ENCODE measurements at regions not wholly inside any gene's neighbourhood (a gene's known extent, or its start where the extent isn't known, plus 50 kb on each side); places are given as distances from the start of the nearest gene placed in this dataset.

DNA sequence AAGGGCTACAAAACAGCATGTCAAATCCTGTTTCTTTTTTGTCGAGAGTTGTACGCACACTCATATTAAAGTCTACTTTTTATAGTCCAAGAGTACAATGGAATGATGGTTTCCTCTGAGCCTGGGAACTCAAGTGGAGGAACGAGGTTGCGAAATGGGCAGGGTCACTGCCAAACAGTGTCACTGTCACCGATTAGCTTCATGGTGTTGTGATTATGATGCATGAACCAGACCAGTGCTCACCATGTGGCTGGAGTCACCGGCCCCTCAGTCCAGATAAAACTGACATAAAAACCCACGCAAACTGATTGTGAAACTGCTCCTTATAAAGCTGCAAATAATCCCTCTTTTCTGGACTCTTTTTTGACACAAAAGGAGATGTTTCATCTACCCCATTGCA, 122.0 kb downstream of the COPS8 start:
- TF ChIP-seq, protein P1, sequence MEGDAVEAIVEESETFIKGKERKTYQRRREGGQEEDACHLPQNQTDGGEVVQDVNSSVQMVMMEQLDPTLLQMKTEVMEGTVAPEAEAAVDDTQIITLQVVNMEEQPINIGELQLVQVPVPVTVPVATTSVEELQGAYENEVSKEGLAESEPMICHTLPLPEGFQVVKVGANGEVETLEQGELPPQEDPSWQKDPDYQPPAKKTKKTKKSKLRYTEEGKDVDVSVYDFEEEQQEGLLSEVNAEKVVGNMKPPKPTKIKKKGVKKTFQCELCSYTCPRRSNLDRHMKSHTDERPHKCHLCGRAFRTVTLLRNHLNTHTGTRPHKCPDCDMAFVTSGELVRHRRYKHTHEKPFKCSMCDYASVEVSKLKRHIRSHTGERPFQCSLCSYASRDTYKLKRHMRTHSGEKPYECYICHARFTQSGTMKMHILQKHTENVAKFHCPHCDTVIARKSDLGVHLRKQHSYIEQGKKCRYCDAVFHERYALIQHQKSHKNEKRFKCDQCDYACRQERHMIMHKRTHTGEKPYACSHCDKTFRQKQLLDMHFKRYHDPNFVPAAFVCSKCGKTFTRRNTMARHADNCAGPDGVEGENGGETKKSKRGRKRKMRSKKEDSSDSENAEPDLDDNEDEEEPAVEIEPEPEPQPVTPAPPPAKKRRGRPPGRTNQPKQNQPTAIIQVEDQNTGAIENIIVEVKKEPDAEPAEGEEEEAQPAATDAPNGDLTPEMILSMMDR (IDR thresholded peaks at IDR 0.05) = no peak
- TF ChIP-seq POLR2A (IDR thresholded peaks at IDR 0.05) = no peak

All from transverse colon (tissue), 3 donors.